ENCODE measurements at regions not wholly inside any gene's neighbourhood (a gene's known extent, or its start where the extent isn't known, plus 50 kb on each side); places are given as distances from the start of the nearest gene placed in this dataset.

DNA sequence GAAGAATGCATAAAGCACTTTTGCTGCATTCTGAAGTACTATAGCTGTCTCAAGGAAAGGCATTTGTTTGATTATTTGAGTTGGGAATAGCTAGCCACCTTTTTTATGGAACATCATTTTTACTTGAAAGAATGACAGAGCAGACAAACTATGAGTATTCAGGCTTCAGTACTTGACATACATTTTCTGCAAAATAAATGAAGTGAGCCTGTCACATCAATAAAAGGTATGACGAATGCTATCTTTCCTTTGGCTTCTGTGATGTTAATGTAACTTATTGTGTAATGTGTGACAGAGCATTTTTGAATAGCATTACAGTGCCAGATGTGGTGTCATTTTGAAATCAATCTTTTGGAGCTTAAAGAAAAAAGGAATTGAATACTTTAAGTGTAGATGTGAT is 440.3 kb upstream of the ONECUT1 start:
- no peak overlapping the region for H3K4me3 ChIP-seq (replicated peaks; ENCODE audit: low read depth, low read length)
- no peak for DNase-seq (ENCODE audit: low read depth)
- TF ChIP-seq, protein P1, sequence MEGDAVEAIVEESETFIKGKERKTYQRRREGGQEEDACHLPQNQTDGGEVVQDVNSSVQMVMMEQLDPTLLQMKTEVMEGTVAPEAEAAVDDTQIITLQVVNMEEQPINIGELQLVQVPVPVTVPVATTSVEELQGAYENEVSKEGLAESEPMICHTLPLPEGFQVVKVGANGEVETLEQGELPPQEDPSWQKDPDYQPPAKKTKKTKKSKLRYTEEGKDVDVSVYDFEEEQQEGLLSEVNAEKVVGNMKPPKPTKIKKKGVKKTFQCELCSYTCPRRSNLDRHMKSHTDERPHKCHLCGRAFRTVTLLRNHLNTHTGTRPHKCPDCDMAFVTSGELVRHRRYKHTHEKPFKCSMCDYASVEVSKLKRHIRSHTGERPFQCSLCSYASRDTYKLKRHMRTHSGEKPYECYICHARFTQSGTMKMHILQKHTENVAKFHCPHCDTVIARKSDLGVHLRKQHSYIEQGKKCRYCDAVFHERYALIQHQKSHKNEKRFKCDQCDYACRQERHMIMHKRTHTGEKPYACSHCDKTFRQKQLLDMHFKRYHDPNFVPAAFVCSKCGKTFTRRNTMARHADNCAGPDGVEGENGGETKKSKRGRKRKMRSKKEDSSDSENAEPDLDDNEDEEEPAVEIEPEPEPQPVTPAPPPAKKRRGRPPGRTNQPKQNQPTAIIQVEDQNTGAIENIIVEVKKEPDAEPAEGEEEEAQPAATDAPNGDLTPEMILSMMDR (IDR thresholded peaks at IDR 0.05; ENCODE audit: low read length, missing control alignments) = no peak

DNA sequence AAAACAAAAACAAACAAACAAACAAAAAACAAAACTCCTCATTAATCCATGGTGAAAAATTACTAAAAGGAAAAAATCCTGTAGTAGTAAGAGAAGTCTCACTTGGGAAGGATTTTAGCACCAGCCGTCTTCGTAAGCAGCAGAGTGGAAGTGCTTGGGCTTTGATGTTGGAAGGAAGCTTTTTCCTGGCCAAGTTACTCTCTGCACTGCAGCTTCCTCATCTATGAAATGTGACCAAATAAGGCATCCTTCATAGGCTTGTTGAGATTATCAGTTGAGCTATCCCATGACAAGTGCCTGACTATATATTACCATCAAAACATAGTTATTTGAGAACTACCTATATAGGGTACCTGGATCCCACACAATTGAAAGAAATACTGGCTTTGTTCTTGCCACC is 436.4 kb upstream of the ONECUT1 start:
- TF ChIP-seq, protein P1 (IDR thresholded peaks at IDR 0.05; ENCODE audit: low read length, missing control alignments) = no peak
- H3K4me3 ChIP-seq (replicated peaks; ENCODE audit: low read depth, low read length) = no peak overlapping the region
- no peak for DNase-seq (ENCODE audit: low read depth)

DNA sequence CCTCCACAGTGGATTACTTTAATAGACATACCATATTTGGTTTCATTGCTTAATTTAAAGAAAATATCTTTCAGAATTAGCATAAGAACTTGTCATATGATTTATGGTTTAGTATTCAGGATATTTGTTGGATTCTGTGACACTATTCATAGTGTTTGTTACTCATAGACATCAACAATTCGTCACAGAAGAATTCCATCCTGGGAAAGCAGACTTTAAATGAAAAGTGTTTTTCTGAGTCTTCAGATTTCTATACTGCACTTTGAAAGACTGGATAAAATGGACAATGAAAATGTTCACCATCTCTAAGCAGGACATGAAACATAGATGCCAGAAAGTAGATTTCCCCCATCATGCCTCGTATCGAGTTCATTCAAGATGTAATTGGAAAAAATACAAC is 435.6 kb upstream of the ONECUT1 start:
- TF ChIP-seq, protein P1 (IDR thresholded peaks at IDR 0.05; ENCODE audit: low read length, missing control alignments) = no peak

DNA sequence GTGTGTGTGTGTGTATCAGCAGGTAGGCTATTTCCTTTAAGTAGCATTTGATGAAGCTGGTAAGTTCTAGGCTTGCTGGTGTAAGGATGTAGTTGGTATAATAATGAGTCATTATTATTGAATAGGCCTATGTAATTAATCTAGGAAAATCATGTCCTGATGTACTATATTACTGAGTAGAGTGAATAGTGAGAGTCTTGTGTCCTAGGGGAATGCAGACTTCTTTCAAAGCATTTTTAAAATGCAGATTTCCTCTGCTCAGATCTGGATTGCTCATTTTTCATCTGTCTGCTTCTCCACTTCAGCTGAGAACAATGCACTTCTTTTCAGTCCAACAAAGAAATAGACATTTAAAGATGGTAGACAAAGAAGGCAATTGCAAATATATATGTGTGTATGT is 434.2 kb upstream of the ONECUT1 start:
- no peak for DNase-seq (ENCODE audit: low read depth)
- TF ChIP-seq, protein P1 (IDR thresholded peaks at IDR 0.05; ENCODE audit: low read length, missing control alignments) = no peak
- H3K4me3 ChIP-seq (replicated peaks; ENCODE audit: low read depth, low read length) = no peak overlapping the region

More for the DNA sequence above, 435.6 kb upstream of the ONECUT1 start:
- H3K4me3 ChIP-seq (replicated peaks; ENCODE audit: low read depth, low read length) = no peak overlapping the region
- no peak for DNase-seq (ENCODE audit: low read depth)

DNA sequence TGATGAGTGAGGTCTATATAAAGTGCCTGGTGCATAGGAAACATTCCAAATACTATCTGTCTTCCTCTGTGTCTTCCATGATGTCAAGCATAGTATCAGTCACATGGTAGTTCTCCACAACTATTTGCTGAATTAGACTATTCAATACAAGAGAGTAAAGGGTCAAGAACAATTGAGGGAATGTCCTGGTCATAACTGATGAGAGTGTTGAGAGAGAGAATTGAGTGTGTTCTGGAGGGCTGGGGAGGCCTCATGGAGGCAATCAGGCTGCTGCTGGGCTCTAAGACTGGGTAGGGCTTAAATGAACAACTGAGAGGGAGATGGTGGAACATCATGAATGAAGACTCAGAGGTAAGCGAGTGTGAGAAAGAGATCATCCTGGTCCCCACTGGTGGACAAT is 433.7 kb upstream of the ONECUT1 start:
- no peak overlapping the region for H3K4me3 ChIP-seq (replicated peaks; ENCODE audit: low read depth, low read length)
- TF ChIP-seq, protein P1 (IDR thresholded peaks at IDR 0.05; ENCODE audit: low read length, missing control alignments) = no peak
- DNase-seq (ENCODE audit: low read depth) = no peak

DNA sequence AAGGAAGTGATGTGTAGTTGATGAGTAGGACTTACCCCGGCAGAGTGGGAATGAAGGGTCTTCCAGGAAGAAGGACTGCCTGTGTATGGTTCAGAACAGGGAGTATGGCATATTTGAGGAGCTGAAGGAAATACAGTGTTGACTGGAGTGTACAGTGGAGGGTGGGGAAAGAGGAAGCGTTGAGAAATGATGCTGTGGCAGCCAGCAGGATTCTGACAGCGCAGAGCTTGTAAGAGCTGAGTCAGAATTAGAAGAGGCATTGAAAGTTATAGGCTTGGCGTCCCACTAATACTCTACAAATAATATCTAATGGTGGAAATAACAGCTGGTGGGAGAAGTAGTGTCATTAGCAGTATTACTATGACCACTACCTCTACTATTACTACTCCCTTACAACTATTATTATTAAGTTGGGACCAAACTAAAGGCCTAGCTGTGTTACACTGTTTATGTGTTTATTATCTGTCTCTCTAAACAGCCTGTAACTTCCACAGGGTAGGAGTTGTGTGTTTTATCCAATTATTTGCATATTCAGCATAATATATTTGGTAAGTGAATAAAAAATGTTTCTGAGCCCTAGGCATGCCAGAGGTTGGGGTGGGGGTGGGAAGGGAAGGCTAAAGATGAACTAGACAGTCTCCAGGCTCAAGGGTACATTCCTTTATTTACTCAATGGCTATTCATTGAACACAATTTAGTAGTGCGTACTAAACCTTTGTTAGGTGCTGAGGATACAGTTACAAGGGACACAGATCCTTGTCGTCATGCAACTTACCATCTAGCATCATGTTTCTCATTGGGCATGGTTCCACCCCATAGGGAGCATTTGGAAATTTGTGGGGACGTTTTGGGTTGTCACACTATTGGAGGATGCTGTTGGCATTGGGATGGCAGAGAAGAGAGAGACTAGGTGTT is 428.8 kb upstream of the ONECUT1 start:
- TF ChIP-seq, protein P1 (IDR thresholded peaks at IDR 0.05; ENCODE audit: low read length, missing control alignments) = no peak
- no peak overlapping the region for H3K4me3 ChIP-seq (replicated peaks; ENCODE audit: low read depth, low read length)
- no peak for DNase-seq (ENCODE audit: low read depth)

DNA sequence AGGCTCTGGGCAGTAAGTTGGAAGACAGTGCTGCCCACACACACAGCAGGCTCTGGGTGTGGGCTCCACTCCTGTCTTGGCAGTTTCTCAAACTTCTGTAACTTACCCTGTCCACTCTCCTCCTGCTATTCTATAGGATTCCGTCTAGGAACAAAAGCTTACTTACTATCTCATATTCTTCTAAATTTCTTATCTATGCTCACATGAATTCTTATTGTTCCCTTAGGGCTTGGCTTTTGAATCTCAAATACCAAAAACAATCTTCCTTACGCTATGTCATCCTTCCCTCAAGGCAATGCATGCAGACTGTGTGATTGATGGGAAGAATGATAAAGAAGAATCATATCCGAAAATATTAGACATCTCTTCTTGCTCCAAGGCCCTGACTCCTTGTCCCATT is 425.9 kb upstream of the ONECUT1 start:
- TF ChIP-seq, protein P1 (IDR thresholded peaks at IDR 0.05; ENCODE audit: low read length, missing control alignments) = no peak
- no peak overlapping the region for H3K4me3 ChIP-seq (replicated peaks; ENCODE audit: low read depth, low read length)
- no peak for DNase-seq (ENCODE audit: low read depth)

All from fibroblast of pulmonary artery (primary cell).